Gastroesophageal sphincter (tissue), 4 donors: ENCODE measurements at regions not wholly inside any gene's neighbourhood (a gene's known extent, or its start where the extent isn't known, plus 50 kb on each side); places are given as distances from the start of the nearest gene placed in this dataset.

ENCODE experiments used
- ATAC-seq: fragments of 150-250 bp; one replicate; pipeline ENCODE4 v1.9.1; 2016; ENCODE audit warnings: mild to moderate bottlenecking, moderate library complexity
- H3K27ac ChIP-seq, 4 donors: fragments of 200-600 bp; sonication (generic) in 3 of 4; 1 replicate in 3 of 4; 2 replicates in 1 of 4; pipeline ENCODE4 v1.5.1; 2016 to 2019
- H3K27me3 ChIP-seq: fragments of 200-600 bp; sonication (generic); one replicate; pipeline ENCODE4 v1.5.1; 2019
- H3K36me3 ChIP-seq, 2 donors: fragments of 200-600 bp; sonication (generic); one replicate each; pipeline ENCODE4 v1.5.1; 2019; ENCODE audit warnings: control low read depth in 1 of 2
- H3K4me1 ChIP-seq, 3 donors: fragments of 200-600 bp; sonication (generic); 1 replicate in 2 of 3; 2 replicates in 1 of 3; pipeline ENCODE4 v1.5.1; 2016 to 2019; ENCODE audit warnings: control low read depth in 2 of 3
- H3K4me3 ChIP-seq, 2 donors: fragments of 200-600 bp; sonication (generic); one replicate each; pipeline ENCODE4 v1.5.1; 2019; ENCODE audit warnings: mild to moderate bottlenecking in 1 of 2, moderate library complexity in 1 of 2
- H3K9me3 ChIP-seq, 3 donors: fragments of 200-600 bp; sonication (generic); one replicate each; pipeline ENCODE4 v1.5.1; 2017 to 2019; ENCODE audit warnings: control low read depth in 2 of 3
- EP300 ChIP-seq: sonication (generic); formaldehyde crosslinking; IDR thresholded peaks from one replicate; pipeline ENCODE4 v1.6.1; 2017; ENCODE audit warnings: antibody characterized with exemption, mild to moderate bottlenecking
- POLR2A ChIP-seq, 2 donors: fragments of 450-650 bp; IDR thresholded peaks; one replicate each; pipeline ENCODE4 v1.6.1; 2017; ENCODE audit warnings: antibody characterized with exemption in 2 of 2, mild to moderate bottlenecking in 2 of 2, moderate library complexity in 1 of 2
- POLR2AphosphoS5 ChIP-seq: sonication (generic); formaldehyde crosslinking; IDR thresholded peaks from one replicate; pipeline ENCODE4 v1.6.1; 2017; ENCODE audit warnings: antibody characterized with exemption
- WGBS, 2 donors: methylation state at CpG; one replicate each; pipeline ENCODE4 v1.1.5; 2018; ENCODE audit warnings: low coverage in 1 of 2; 5-methylcytosine and 5-hydroxymethylcytosine counted together
- TF ChIP-seq, protein P1 (sequence below), 4 experiments: fragments of 200-600 bp in 2 of 4; fragments of 450-650 bp in 2 of 4; sonication (generic) in 1 of 4; IDR thresholded peaks; one replicate each; pipeline ENCODE4 v1.5.1; 2017 to 2019; ENCODE audit warnings: antibody characterized with exemption in 4 of 4, mild to moderate bottlenecking in 2 of 4, moderate library complexity in 2 of 4

- Histone ChIP-seq H3K27me3 (no peaks in the 10 kb centered on the region), H3K36me3 (no peaks in the 10 kb centered on the region)
- WGBS, 2 donors: 22 to 42% methylated on average over 6 to 13 of the region's 14 CpGs
These were observed 390.4 kb upstream of the LMCD1 start for GRCh38 chr3:8110966-8111798.

GRCh38 chr3:8112587-8112986 is 389.0 kb upstream of the LMCD1 start:
- H3K9me3 ChIP-seq: no peaks in the 10 kb centered on the region
- TF ChIP-seq, protein P1, sequence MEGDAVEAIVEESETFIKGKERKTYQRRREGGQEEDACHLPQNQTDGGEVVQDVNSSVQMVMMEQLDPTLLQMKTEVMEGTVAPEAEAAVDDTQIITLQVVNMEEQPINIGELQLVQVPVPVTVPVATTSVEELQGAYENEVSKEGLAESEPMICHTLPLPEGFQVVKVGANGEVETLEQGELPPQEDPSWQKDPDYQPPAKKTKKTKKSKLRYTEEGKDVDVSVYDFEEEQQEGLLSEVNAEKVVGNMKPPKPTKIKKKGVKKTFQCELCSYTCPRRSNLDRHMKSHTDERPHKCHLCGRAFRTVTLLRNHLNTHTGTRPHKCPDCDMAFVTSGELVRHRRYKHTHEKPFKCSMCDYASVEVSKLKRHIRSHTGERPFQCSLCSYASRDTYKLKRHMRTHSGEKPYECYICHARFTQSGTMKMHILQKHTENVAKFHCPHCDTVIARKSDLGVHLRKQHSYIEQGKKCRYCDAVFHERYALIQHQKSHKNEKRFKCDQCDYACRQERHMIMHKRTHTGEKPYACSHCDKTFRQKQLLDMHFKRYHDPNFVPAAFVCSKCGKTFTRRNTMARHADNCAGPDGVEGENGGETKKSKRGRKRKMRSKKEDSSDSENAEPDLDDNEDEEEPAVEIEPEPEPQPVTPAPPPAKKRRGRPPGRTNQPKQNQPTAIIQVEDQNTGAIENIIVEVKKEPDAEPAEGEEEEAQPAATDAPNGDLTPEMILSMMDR (IDR thresholded peaks at IDR 0.05): no peak
- TF ChIP-seq POLR2AphosphoS5 (no peak), EP300 (no peak), POLR2A (IDR thresholded peaks at IDR 0.05) (no peak)

More at GRCh38 chr3:8110966-8111798, 390.4 kb upstream of the LMCD1 start:
- peak; percentile 70 for ATAC-seq
- peak overlapping the region in 1 of 2 donors; percentile 22 for H3K4me3 ChIP-seq
- no peaks in the 10 kb centered on the region for H3K9me3 ChIP-seq
- TF ChIP-seq, protein P1 (IDR thresholded peaks at IDR 0.05): peak; percentile 56 to 86 (median 72)
- no peak for TF ChIP-seq POLR2AphosphoS5
- peaks cover 0 to 7% (median 4%) of the 10 kb centered on the region in 3 donors for H3K4me1 ChIP-seq
- no peak overlapping the region for H3K27ac ChIP-seq

DNA sequence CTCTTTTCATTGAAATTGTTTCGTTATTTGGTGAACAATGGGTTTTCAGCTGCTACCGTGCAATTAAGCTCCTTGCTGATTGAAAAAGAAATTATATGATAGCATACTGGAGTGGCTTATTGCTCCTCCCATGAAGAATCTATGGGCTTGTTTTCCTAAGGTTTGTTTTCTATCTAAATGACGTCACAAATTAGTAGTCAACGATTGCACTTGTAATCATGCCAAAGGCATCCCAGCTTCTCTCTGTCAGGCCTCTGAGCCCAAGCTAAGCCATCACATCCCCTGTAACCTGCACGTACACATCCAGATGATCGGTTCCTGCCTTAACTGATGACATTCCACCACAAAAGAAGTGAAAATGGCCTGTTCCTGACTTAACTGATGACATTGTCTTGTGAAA is 388.0 kb upstream of the LMCD1 start:
- 83 to 88% methylated on average over 5 to 6 of the region's 6 CpGs for WGBS, 2 donors
- H3K27ac ChIP-seq: no peak overlapping the region
- no peak overlapping the region for H3K4me3 ChIP-seq
- TF ChIP-seq EP300 (no peak), POLR2AphosphoS5 (no peak), POLR2A (IDR thresholded peaks at IDR 0.05) (no peak)
- TF ChIP-seq, protein P1 (IDR thresholded peaks at IDR 0.05): no peak
- H3K9me3 ChIP-seq: no peaks in the 10 kb centered on the region
- H3K4me1 ChIP-seq: peaks cover 0 to 7% (median 4%) of the 10 kb centered on the region in 3 donors
- H3K27me3 ChIP-seq: no peaks in the 10 kb centered on the region
- no peaks in the 10 kb centered on the region for H3K36me3 ChIP-seq
- no peak for ATAC-seq

More at GRCh38 chr3:8112587-8112986, 389.0 kb upstream of the LMCD1 start:
- Histone ChIP-seq H3K27ac (no peak overlapping the region), H3K4me3 (no peak overlapping the region), H3K27me3 (no peaks in the 10 kb centered on the region), H3K36me3 (no peaks in the 10 kb centered on the region), H3K4me1 (peaks cover 0 to 7% (median 4%) of the 10 kb centered on the region in 3 donors)
- no peak for ATAC-seq
- 57 to 65% methylated on average over 6 to 7 of the region's 7 CpGs for WGBS, 2 donors

DNA sequence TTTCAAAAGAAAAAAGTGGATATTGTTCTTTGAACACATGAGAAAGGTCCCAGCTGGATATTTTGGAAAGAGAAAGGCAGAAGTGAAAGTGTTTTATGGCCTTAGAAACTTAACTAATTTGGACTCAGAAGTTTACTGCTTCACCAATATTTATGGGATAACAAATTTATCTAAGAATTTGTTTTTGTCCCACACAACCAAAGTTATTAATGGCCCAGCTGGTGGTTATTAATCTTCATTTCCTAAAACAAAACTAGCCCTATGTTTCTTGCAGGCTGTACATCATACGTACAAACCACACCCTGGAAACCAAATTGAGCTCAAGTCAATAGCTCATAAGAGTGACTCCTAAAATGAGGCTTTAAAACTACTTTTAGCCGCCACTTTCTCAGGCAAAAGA is 372.9 kb upstream of the LMCD1 start:
- Histone ChIP-seq H3K9me3 (peaks cover 0 to 9% (median 0%) of the 10 kb centered on the region in 3 donors), H3K4me1 (no peaks in the 10 kb centered on the region), H3K36me3 (no peaks in the 10 kb centered on the region), H3K4me3 (no peak overlapping the region), H3K27ac (no peak overlapping the region), H3K27me3 (no peaks in the 10 kb centered on the region)
- ATAC-seq: no peak
- TF ChIP-seq POLR2AphosphoS5 (no peak), EP300 (no peak), POLR2A (IDR thresholded peaks at IDR 0.05) (no peak)
- TF ChIP-seq, protein P1 (IDR thresholded peaks at IDR 0.05): no peak
- 28 to 31% methylated on average over 2 of the region's 2 CpGs for WGBS, 2 donors

GRCh38 chr3:8136553-8136952 is 365.1 kb upstream of the LMCD1 start:
- 0 to 100% methylated on average over 1 of the region's 3 CpGs for WGBS, 2 donors
- Histone ChIP-seq H3K36me3 (no peaks in the 10 kb centered on the region), H3K27me3 (no peaks in the 10 kb centered on the region), H3K4me3 (no peak overlapping the region), H3K9me3 (peaks cover 0 to 5% (median 0%) of the 10 kb centered on the region in 3 donors), H3K4me1 (no peaks in the 10 kb centered on the region), H3K27ac (no peak overlapping the region)
- no peak for ATAC-seq
- TF ChIP-seq POLR2AphosphoS5: no peak
- TF ChIP-seq, protein P1 (IDR thresholded peaks at IDR 0.05): no peak
- no peak for TF ChIP-seq POLR2A (IDR thresholded peaks at IDR 0.05)
- no peak for TF ChIP-seq EP300
